ENCODE measurements at regions not wholly inside any gene's neighbourhood (a gene's known extent, or its start where the extent isn't known, plus 50 kb on each side); places are given as distances from the start of the nearest gene placed in this dataset.

- no peak for DNase-seq
Measured at GRCh38 chr7:20952916-20953315, 166.2 kb upstream of the SP8 start.

GRCh38 chr7:20954711-20955619 is 168.3 kb upstream of the SP8 start:
- no peak for DNase-seq

- peak; percentile 65 for DNase-seq
Measured at GRCh38 chr7:20958572-20958971, 171.9 kb upstream of the SP8 start.

GRCh38 chr7:20959281-20959680 is 172.6 kb upstream of the SP8 start:
- no peak for DNase-seq

DNA sequence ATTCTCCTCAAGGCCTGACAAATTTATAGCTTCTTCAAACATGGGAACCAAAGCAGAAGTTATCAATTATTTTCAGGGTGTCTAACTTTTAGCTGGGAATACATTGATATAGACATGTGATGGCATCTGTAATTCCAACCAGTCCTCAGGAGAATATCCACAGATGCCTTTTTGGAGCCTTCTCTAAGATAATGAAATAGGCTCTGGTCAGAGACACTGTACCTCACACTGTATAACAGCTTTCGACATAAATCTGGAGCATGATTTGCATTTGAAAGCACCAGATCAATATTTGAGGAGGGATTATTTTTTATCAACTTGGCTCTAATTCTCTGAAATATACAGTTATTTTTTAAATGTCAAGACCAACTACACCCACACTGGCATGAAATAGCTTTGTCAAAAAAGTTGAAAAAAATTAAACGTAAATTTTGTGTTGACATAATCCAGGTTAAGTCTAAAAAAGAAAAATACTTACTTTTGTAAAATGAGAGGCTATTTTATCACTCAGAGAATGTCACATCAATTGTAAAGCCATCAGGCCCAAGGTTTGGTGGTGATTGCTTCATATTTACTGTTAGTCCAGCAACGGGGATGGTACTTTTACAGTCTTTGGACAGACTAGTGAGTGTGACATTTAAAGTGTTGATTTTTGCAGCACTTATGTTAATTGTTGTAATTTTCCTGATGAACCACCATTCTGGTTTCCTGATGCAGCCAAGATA is 177.0 kb upstream of the SP8 start:
- no peak for DNase-seq

DNA sequence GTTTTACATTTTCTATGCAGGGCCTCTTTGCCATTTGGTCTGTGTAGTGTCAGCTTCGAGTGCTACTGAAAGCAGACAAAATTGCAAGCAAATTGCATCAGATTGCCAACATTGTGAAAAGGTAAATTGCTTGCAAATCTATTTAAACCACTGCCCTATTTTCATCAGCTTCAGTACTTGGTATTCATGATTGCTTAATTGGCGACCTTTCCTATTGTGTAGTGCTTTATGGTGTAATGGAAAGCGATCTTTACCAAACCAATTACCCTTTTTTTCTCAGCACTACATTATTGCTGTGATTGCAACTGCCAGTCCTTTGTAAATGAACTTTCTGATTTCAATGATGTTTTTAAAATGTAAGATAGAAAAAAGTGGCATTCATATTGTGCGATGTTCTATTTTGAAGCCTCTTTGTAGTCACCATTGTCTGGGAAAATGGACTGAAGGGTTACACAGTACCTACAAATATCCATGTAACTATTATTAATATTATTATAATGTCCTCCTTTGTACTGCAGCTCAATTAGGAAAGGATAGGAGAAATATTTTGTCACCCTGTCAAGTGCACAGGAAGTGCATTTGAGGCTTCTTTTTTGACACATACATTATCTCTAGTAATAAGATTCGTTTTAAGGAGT is 177.7 kb upstream of the SP8 start:
- peak; percentile 88 for DNase-seq

DNA sequence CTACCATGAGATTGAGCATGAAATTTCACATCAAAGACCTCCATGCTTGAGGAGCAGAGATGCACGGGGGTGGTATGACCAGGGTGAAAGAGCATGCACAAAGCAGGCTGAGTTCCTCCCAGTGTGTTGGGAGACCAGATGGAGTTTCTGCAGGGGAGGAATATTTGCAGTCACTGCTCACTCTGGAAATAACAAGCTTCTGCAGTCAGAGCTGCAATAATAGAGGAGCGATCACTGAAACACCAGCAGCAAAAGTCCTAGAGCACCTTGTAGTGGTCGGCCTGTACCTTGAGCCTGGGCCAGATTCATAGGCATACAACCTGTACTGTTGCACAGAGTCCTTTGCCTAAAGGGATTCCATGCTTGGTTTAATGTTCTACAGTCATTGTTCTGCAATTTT is 184.5 kb upstream of the SP8 start:
- DNase-seq = no peak

DNA sequence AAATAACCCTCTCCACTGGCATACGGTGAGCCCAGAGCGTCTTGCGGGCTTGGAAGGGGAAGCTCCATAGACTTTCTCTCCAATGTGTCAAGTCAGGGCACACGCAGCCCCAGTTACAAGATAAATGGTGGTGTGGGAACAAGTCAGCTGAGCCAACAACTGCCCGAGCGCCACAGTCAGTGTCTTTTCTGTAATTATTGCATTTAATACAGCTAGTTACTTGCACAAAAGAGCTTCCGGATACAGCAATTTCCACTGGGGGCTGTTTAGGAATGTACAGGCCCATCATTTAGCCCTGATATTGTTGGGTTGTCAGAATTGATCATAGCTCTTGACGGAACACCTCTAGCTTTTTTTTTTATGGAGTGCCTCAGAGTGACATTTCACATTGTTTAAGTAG is 193.5 kb upstream of the SP8 start:
- DNase-seq = no peak

GRCh38 chr7:20980668-20981264 is 194.1 kb upstream of the SP8 start:
- no peak for DNase-seq

GRCh38 chr7:20988340-20988739 is 201.7 kb upstream of the SP8 start:
- DNase-seq = no peak

DNA sequence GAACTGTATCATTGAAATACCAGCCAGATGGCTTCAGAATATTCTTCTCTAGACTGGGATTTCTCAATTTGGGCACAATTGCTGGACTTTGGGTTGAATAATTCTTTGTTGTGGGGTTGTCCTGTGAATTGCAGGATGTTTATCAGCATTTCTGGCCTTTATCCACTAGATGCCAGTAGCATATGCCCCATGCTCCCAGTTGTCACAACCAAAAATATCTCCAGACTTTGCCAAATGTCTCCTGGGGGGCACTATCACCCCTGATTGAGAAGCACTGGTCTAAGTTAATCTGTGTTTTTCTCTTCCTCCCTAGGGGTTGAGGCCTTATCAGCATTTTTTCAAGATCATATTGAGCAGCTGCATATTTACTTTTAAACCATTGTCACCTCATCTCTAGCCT is 204.9 kb upstream of the SP8 start:
- DNase-seq = no peak

- no peak for DNase-seq
Measured at GRCh38 chr7:20993693-20994092, 207.0 kb upstream of the SP8 start.

GRCh38 chr7:20998309-20998708 is 211.6 kb upstream of the SP8 start:
- DNase-seq = no peak

GRCh38 chr7:21011153-21011552 is 224.5 kb upstream of the SP8 start:
- DNase-seq = no peak

DNA sequence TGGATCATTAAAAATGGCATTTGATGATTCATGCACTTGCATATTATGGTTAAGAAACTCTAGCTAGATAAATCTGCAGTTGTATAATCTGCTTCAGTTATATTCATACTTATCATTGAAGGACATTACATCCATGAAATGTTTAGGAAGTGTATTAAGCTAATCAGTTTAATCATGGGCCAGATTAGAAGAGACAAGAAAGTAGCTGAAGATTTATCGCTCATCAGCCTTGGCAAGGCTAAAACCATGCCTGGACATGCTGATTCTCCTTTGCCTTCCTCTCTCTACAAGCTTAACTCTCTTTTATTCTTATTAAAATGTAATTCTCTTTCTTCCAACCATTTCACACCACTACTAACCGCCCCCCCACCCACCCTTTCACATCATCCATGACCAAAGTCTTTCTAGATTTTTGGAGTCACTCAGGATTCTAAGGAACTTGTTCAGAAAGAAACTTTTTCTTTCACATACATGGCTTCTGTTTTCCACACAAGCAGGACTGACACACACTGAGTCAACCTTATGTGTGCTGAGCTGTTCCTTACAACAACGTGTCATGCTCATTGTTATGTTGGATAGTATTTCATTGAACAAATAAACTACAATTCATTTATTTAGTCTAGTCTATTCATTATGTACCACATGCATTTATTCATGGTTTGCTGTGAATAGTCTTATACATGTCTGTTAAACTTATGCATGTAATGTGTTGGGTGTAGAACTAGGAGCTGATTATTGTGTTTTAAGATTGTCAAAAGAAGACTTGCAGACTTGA is 227.3 kb upstream of the SP8 start:
- DNase-seq = no peak

- no peak for DNase-seq
Measured at GRCh38 chr7:21020667-21021066, 234.0 kb upstream of the SP8 start.

- no peak for DNase-seq
Measured at GRCh38 chr7:21023841-21024484, 237.3 kb upstream of the SP8 start.

- no peak for DNase-seq
Measured at GRCh38 chr7:21024485-21024867, 237.8 kb upstream of the SP8 start.

GRCh38 chr7:21028186-21028585 is 241.5 kb upstream of the SP8 start:
- peak; percentile 76 for DNase-seq

- DNase-seq = no peak
Measured at GRCh38 chr7:21028599-21028998, 241.9 kb upstream of the SP8 start.

GRCh38 chr7:21029006-21029405 is 242.3 kb upstream of the SP8 start:
- DNase-seq = no peak

GRCh38 chr7:21030237-21030871 is 243.7 kb upstream of the SP8 start:
- DNase-seq = no peak

All from NCI-H1105 (cell line).